ENCODE measurements at regions not wholly inside any gene's neighbourhood (a gene's known extent, or its start where the extent isn't known, plus 50 kb on each side); places are given as distances from the start of the nearest gene placed in this dataset.
"Not testable (repeated sequence)": the region's sequence is repeated elsewhere in the genome, so short reads cannot be mapped to it uniquely, and the experiment has no call there.

GRCh38 chr5:101743000-101743399 lies 553.1 kb downstream of the SLCO4C1 start:
- not testable (repeated sequence) for DNase-seq (ENCODE audit: low read depth)

DNA sequence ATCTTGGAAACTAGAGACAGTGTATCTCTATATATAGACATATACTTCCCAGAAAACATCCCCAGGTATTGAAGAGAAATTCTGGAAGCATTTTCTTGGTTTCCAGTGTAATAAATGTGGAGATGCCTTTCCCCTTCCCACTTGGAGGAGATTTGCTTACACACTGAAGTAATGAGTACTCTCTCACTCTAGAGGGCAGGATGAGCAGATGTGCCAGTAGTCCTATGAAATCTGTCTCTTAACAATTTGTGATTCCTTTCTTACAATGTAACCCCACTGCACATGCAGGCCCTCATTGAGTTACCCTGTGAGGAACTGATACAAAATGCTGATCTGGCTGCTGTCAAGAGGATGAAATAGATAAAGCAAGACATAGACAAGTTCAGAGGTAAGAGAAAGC lies 567.2 kb downstream of the SLCO4C1 start:
- no peak for DNase-seq (ENCODE audit: low read depth)

- no peak for DNase-seq (ENCODE audit: low read depth)
Measured at GRCh38 chr5:101721543-101721942, 574.5 kb downstream of the SLCO4C1 start.

DNA sequence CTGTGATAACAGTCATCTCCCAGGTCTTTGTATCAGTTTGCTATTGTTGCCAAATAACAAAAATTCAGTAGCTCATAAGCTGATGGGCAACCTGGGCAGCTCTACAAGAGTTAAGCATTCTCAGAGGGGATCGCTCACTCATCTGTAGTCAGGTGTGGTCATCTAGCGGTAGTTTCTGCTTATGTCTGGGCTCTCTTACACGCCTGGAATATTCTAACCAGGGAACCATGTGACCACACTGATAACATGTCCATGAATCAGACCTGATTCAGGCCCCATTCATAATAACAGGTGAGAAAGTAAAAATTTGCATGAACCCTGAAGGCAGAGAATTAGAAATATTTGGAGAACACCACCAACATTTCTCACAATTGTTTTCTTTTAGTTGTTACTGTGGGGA lies 576.1 kb downstream of the SLCO4C1 start:
- no peak for DNase-seq (ENCODE audit: low read depth)

- DNase-seq (ENCODE audit: low read depth), result no peak
Measured at GRCh38 chr5:101717721-101718120, 578.4 kb downstream of the SLCO4C1 start.

DNA sequence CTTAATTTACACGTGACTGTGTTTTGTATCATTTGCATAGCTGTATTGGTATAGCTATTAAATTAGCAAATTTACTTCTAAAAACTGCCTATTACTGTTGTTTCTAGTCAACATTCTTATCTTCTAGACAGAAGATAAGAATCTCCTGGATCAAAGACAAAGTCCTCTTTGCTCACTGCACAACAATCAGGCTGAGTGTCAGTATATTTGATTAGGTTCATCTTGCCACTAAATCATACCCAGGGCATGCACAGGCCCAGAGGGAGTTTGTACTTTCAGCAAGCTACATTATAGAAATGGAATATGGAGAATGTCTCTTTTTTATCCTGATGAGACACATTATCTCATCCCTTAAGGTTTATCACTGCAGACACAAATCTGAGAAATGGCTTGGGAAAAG lies 579.1 kb downstream of the SLCO4C1 start:
- DNase-seq (ENCODE audit: low read depth), result no peak

DNA sequence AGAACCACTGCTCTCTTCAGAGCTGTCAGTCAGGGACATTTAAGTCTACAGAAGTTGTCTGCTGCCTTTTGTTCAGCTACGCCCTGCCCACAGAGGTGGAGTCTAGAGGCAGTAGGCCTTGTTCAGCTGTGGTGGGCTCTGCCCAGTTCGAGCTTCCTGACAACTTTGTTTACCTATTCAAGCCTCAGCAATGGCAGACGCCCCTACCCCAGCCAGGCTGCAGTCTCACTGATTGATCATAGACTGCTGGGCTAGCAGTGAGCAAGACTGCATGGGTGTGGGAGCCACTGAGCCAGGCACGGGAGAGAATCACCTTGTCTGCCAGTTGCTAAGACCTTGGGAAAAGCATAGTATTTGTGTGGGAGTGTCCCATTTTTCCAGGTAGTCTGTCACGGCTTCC lies 580.3 kb downstream of the SLCO4C1 start:
- not testable (repeated sequence) for DNase-seq (ENCODE audit: low read depth)

DNA sequence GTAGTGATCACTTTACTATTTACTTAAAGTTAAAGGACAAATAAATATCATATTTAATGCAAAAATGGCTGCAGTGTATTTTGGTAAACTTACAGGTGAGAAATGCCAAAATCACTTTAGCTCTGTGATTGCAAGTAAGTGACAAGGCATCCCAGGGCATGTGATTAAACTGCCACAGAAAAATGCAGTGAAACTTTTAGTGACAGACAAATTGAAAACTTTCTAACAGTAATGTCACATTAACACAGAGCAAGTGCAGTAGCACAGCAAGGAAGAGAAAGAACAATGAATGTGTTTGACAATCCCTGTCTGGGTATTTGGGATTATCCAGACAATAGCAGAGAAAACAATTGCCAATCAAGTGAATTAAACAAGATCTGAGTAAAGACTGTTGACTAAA lies 606.8 kb downstream of the SLCO4C1 start:
- DNase-seq (ENCODE audit: low read depth), result no peak

GRCh38 chr5:101688156-101688555 lies 607.9 kb downstream of the SLCO4C1 start:
- DNase-seq (ENCODE audit: low read depth), result no peak

GRCh38 chr5:101687349-101687985 lies 608.6 kb downstream of the SLCO4C1 start:
- DNase-seq (ENCODE audit: low read depth), result no peak

DNA sequence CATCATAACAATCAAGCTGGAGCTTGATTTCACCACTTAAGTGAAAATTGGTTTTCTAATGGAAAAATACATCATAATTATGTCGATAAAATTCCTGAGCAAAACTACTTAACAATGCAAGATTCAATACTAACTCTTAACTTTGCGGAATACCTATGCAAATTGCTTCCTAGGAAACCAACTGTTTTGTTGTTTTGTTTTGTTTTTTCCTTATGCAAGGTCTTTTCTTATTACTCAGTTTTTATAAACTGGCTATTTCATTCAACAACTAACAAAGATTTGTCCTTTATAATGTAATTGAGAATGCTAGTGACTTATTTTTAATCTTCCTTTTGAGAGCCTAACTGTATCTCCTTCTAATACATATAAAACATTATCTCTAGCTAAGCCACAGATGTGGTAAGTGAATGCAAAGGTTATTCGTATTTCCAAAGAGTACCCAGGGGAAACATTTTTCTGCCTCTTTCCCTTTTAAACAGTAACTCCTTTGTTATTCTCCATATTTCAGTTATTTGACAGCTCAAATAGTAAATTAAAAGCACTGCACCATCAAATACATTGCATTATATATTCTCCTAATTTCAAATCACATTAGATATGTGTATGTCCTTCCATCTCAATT lies 609.4 kb downstream of the SLCO4C1 start:
- DNase-seq (ENCODE audit: low read depth), result no peak

GRCh38 chr5:101679816-101680215 lies 616.3 kb downstream of the SLCO4C1 start:
- no peak for DNase-seq (ENCODE audit: low read depth)

DNA sequence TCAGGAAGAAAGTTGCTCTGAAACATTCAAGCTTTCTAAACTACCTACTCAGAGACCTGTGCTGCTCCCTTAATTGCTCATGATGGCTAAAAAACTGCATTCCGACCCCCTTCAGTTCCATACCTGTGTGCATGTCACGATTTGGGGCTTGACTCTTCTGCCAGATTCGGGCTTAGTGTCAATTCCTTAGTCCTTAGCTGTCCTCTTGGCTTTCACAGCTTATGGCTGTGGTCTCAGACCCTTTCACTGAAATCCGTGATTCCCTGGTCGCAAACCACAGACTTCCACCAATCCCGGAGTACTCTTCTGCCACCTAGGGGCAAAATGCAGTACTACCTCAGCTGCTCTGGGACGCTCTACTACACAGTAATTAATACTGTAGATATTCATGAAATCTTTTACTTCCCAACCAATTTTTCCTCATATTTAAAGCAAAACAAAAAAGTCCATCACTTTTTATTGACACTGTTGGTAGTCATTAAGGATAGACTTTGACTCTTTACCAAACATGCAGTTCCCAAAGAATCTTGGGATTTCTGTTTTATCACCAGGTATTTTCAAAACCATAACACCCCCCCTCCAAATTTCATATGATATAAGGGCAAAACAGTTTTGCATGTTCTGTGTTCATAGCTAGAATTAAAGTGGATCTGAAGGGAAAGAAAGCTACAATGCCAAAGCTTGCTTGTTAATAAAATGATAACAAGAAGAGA lies 617.4 kb downstream of the SLCO4C1 start:
- DNase-seq (ENCODE audit: low read depth), result peak; percentile 9

DNA sequence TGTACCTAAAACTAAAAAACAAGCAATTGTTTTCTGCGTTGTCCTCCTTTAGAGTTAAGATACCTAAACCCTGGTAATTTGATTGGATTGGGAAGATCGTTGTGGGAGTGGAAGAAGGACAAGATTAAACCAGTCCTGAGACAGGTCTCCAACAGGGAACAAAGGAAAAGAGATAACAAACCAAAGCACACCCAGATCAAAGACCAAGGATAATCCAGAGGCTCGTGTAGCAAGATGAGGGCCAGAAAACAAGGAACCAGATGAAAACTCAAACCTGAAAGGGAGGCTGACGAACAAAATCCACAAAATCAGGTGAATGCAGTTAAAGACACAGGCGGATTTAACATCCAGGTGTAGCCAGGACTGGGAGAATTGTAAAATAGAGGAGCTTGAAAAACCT lies 618.1 kb downstream of the SLCO4C1 start:
- no peak for DNase-seq (ENCODE audit: low read depth)

- DNase-seq (ENCODE audit: low read depth), result no peak
Measured at GRCh38 chr5:101676646-101677045, 619.4 kb downstream of the SLCO4C1 start.

- no peak for DNase-seq (ENCODE audit: low read depth)
Measured at GRCh38 chr5:101675510-101676219, 620.4 kb downstream of the SLCO4C1 start.

DNA sequence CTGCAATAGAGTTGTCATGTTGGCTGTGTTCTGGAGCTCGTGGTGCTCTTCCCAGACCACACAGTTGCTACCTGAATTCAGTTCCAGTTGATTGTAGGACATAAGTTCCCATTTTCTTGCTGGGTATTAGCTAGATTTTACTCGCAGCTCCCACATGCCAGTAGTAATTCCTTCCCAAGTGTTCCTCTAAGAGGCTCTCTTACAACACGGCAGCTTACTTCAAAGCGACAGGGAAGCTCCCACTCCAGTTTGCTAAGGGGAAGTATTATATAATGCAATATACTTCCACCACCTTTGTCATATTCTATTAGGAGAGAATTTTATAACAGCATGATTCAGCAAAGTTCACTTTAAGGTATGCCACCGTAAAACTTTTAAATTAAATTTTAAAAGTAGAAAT lies 623.0 kb downstream of the SLCO4C1 start:
- no peak for DNase-seq (ENCODE audit: low read depth)

- no peak for DNase-seq (ENCODE audit: low read depth)
Measured at GRCh38 chr5:101664071-101664791, 631.9 kb downstream of the SLCO4C1 start.

DNA sequence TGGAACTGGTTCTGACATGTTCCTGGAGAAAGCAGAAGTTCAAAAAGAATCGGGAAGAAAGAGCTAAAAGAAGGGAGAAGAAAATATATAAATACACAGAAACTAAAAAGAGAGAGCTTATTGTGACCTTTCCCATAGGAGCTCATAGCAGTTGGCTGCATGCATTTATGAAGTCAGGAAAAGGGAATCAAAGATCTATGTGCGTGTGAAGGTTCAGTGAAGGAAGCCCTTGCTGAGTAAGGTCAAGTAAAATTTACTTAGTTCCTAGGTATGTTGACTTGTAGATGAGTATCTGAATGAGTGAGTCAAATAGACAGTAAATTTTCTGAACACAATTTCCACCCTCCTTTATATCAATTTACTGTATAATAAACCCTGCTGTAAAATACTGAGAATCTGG lies 632.5 kb downstream of the SLCO4C1 start:
- no peak for DNase-seq (ENCODE audit: low read depth)

GRCh38 chr5:101662263-101662662 lies 633.8 kb downstream of the SLCO4C1 start:
- DNase-seq (ENCODE audit: low read depth), result no peak

- DNase-seq (ENCODE audit: low read depth), result no peak
Measured at GRCh38 chr5:101658433-101658832, 637.7 kb downstream of the SLCO4C1 start.

DNA sequence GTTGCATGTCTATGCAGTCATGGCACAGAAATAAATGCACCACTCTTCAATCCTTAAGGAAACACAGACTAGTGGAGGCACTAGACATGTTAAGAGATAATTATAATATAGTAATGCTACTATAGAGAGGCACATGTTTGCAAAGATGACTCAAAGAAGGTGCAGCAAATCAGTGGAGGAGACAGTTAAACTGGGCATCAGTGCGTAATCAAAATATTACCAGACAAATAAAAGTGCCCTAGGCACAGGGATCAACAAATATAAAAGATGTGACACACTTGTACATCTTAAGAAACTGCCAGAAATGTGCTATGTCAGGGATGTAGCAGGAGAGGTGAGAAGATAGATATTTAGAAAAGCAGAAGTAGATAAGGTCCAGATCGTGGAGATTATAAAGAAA lies 642.1 kb downstream of the SLCO4C1 start:
- no peak for DNase-seq (ENCODE audit: low read depth)

Data from activated T-cell treated with anti-CD3 and anti-CD28 coated beads for 1 hour (primary cell).